ENCODE measurements at regions not wholly inside any gene's neighbourhood (a gene's known extent, or its start where the extent isn't known, plus 50 kb on each side); places are given as distances from the start of the nearest gene placed in this dataset.

- TF ChIP-seq ZNF592 (IDR thresholded peaks at IDR 0.05) (no peak), SIX5 (IDR thresholded peaks at IDR 0.05; ENCODE audit: low read depth, low read length, severe bottlenecking) (no peak), TAF1 (IDR thresholded peaks at IDR 0.05; ENCODE audit: borderline replicate concordance, low read depth, low read length) (no peak), JUND (IDR thresholded peaks at IDR 0.05; ENCODE audit: low read depth, low read length) (no peak), SP1 (IDR thresholded peaks at IDR 0.05; ENCODE audit: low read depth, low read length) (no peak)
Measured at GRCh38 chr6:81612136-81612535, 140.3 kb downstream of the TENT5A start (continued).

- no peak overlapping the region for H2AFZ ChIP-seq (ENCODE audit: control insufficient read depth, low read depth, low read length)
- H3K9ac ChIP-seq (ENCODE audit: control insufficient read depth, insufficient read depth, low read length), result no peak overlapping the region
- H3K36me3 ChIP-seq (ENCODE audit: control insufficient read depth in 2 of 2, insufficient read depth in 2 of 2, low read length in 1 of 2), result no peaks in the 10 kb centered on the region
- no TSS peak for BruUV-seq (replicated peaks)
- ATAC-seq, result no peak
- ChIA-PET RAD21 (ENCODE audit: unreplicated experiment) (no interaction called here), POLR2A (no interaction called here), SMC1A (ENCODE audit: uncharacterized antibody, unreplicated experiment) (interaction anchor here (0.7 to 1.1 kb wide), 2 partner anchors 13 to 33 kb away, joined by 3 read pairs; no protein-coding TSS in a partner anchor), CTCF (interaction anchor here (1.3 kb wide), 1 partner anchor 20 kb away, joined by 4 read pairs; no protein-coding TSS in a partner anchor)
- no peaks in the 10 kb centered on the region for H3K79me2 ChIP-seq (ENCODE audit: control insufficient read depth, insufficient read depth, low read length)
- DNase-seq (ENCODE audit: low read depth, low spot score), result no peak
- H3K9me3 ChIP-seq (replicated peaks; ENCODE audit: control insufficient read depth, insufficient read depth, low read length), result no peaks in the 10 kb centered on the region
- no peaks in the 10 kb centered on the region for H3K4me1 ChIP-seq (ENCODE audit: control insufficient read depth, insufficient read depth, low read length)
- intact Hi-C loops (cut with micrococcal nuclease; ENCODE audit: unreplicated experiment), result no loop called here
- in situ Hi-C loops (cut with MboI), result no loop called here
- no peak overlapping the region for H3K4me3 ChIP-seq
- no peaks in the 10 kb centered on the region for H3K27me3 ChIP-seq (replicated peaks in 1 of 2; ENCODE audit: control insufficient read depth in 2 of 2, insufficient read depth in 2 of 2, low read length in 1 of 2)
- H4K20me1 ChIP-seq (ENCODE audit: control insufficient read depth, insufficient read depth), result no peaks in the 10 kb centered on the region
- no peak overlapping the region for H3K4me2 ChIP-seq (ENCODE audit: control insufficient read depth, insufficient read depth)
- no peak overlapping the region for H3K27ac ChIP-seq (ENCODE audit: control insufficient read depth, insufficient read depth)
- FAIRE-seq, result no peak
- TF ChIP-seq NBN (IDR thresholded peaks at IDR 0.05) (no peak), TCF3 (IDR thresholded peaks at IDR 0.05; ENCODE audit: borderline replicate concordance, insufficient read depth, low read depth, low read length) (no peak), SPI1 (IDR thresholded peaks at IDR 0.05; ENCODE audit: borderline replicate concordance, insufficient read depth, low read depth, low read length) (no peak), HDAC6 (IDR thresholded peaks at IDR 0.05; ENCODE audit: unreplicated experiment) (no peak), MYB (IDR thresholded peaks at IDR 0.05; ENCODE audit: borderline replicate concordance, low read depth, low read length) (no peak), PRDM15 (CRISPR knock-in tag; IDR thresholded peaks at IDR 0.05) (no peak), MEF2B (IDR thresholded peaks at IDR 0.05; ENCODE audit: partially characterized antibody, poor library complexity, severe bottlenecking) (no peak), ZNF384 (IDR thresholded peaks at IDR 0.05; ENCODE audit: borderline replicate concordance, low read depth, low read length) (no peak), CTCF (IDR thresholded peaks at IDR 0.05 in 2 of 3, conservative IDR thresholded peaks at IDR 0.05 in 1 of 3; ENCODE audit: control insufficient read depth in 2 of 3, extremely low read depth in 1 of 3, insufficient read depth in 1 of 3, low read depth in 3 of 3, low read length in 3 of 3) (no peak)
Measured at GRCh38 chr6:81609736-81610135, 142.7 kb downstream of the TENT5A start.
